Lower leg skin (tissue), 3 donors: ENCODE measurements at regions not wholly inside any gene's neighbourhood (a gene's known extent, or its start where the extent isn't known, plus 50 kb on each side); places are given as distances from the start of the nearest gene placed in this dataset.

ENCODE experiments used
- POLR2A ChIP-seq, 2 donors: fragments of 450-650 bp; IDR thresholded peaks; one replicate each; pipeline ENCODE4 v1.6.1; 2016 to 2017; ENCODE audit warnings: antibody characterized with exemption in 2 of 2, mild to moderate bottlenecking in 1 of 2, moderate library complexity in 1 of 2
- TF ChIP-seq, protein P1 (sequence below), 3 donors: fragments of 450-650 bp; IDR thresholded peaks; one replicate each; pipeline ENCODE4 v1.5.1; 2016; ENCODE audit warnings: antibody characterized with exemption in 3 of 3, mild to moderate bottlenecking in 3 of 3, moderate library complexity in 2 of 3

DNA sequence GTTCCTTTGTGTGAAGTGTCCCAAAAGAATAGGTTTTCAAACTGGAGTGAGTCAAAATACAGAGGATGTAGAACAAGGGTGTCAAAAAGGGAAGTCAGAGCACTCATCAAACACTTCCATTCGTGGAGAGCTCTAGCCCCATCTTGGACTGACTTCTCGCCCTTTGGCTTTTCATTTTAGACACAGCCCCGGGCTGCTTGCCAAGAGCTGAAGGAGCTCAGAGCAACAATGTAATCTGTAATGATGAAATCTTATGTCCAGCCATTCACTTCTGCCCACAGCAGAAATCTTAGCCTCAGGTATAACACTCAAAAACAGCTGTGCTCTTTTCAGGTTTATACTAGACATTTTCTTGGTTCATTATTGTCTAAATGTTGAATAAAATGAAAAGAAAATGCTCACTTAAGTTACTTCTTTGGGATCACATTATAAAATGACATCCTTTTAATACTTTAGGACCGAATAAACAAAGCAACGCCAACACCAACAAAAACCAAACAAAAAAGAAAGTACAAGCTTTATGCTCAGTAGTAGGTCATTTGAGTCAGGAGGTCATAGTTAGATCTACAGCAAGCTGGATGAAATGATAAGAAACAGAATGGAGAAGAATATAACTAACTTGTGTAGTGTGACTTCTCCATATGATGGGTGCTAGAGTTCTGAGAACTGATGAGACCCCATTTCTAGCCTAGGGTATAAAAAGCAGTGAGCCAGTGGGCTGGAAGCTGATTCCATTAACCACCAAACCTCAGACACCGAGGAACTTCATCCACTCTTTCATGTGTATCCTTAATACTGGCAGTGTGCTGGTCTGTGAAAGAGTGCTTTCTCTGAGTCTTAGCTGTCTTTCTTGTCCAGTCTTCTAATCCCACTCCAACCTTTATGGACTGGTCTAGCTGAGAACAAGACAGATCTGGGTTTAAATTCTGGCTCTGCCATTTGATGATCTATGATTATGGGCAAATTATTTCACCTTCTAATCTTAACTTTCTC lies 131.8 kb upstream of the SLC7A14 start:
- TF ChIP-seq, protein P1, sequence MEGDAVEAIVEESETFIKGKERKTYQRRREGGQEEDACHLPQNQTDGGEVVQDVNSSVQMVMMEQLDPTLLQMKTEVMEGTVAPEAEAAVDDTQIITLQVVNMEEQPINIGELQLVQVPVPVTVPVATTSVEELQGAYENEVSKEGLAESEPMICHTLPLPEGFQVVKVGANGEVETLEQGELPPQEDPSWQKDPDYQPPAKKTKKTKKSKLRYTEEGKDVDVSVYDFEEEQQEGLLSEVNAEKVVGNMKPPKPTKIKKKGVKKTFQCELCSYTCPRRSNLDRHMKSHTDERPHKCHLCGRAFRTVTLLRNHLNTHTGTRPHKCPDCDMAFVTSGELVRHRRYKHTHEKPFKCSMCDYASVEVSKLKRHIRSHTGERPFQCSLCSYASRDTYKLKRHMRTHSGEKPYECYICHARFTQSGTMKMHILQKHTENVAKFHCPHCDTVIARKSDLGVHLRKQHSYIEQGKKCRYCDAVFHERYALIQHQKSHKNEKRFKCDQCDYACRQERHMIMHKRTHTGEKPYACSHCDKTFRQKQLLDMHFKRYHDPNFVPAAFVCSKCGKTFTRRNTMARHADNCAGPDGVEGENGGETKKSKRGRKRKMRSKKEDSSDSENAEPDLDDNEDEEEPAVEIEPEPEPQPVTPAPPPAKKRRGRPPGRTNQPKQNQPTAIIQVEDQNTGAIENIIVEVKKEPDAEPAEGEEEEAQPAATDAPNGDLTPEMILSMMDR (IDR thresholded peaks at IDR 0.05): no peak
- TF ChIP-seq POLR2A (IDR thresholded peaks at IDR 0.05): no peak
